Activated CD4-positive, alpha-beta memory T cell treated with anti-CD3 and anti-CD28 coated beads, Interleukin-2, amount 10 ng/mL, durations not matched to agents 7 days and 5 days (primary cell): ENCODE measurements at regions not wholly inside any gene's neighbourhood (a gene's known extent, or its start where the extent isn't known, plus 50 kb on each side); places are given as distances from the start of the nearest gene placed in this dataset.
A peak's percentile ranks its signal among the peaks of the same experiment; 100 is the strongest.

Experiments
- CTCF ChIA-PET: fragments of 350-600 bp; sonication (Branson Sonifier 250); formaldehyde crosslinking; loops from one replicate; lab custom pipeline; 2021; ENCODE audit warnings: antibody characterized with exemption, inconsistent platforms; lab: Charles Lee
- POLR2A ChIA-PET: fragments of 350-600 bp; sonication (Branson Sonifier 250); formaldehyde crosslinking; loops from one replicate; lab custom pipeline; 2021; ENCODE audit warnings: antibody characterized with exemption; lab: Charles Lee
- DNase-seq: peaks from one replicate; pipeline ENCODE4 v3.0.0-alpha.2; 2020
- H3K27ac Mint-ChIP-seq: one replicate; pipeline ENCODE4 v1.8.0; 2021; ENCODE audit warnings: mild to moderate bottlenecking, mixed read lengths
- H3K27me3 Mint-ChIP-seq: one replicate; pipeline ENCODE4 v1.8.0; 2021; ENCODE audit warnings: mixed read lengths
- H3K36me3 Mint-ChIP-seq: one replicate; pipeline ENCODE4 v1.8.0; 2021; ENCODE audit warnings: low read depth, mixed read lengths
- H3K4me1 Mint-ChIP-seq: one replicate; pipeline ENCODE4 v1.8.0; 2021; ENCODE audit warnings: mixed read lengths
- H3K4me3 Mint-ChIP-seq: one replicate; pipeline ENCODE4 v1.8.0; 2021; ENCODE audit warnings: mild to moderate bottlenecking, mixed read lengths
- H3K9me3 Mint-ChIP-seq: one replicate; pipeline ENCODE4 v1.8.0; 2021; ENCODE audit warnings: mixed read lengths

GRCh38 chr3:193991666-193992424, 144.1 kb upstream of the HES1 start:
- H3K4me3 Mint-ChIP-seq: no peak overlapping the region
- H3K27me3 Mint-ChIP-seq: peaks cover 55% of the 10 kb centered on the region
- no peaks in the 10 kb centered on the region for H3K4me1 Mint-ChIP-seq
- H3K36me3 Mint-ChIP-seq: no peaks in the 10 kb centered on the region
- CTCF ChIA-PET: interaction anchor here (0.6 kb wide), 1 partner anchor 91 kb away, joined by 3 read pairs; no protein-coding TSS in a partner anchor
- no peak for DNase-seq
- no peaks in the 10 kb centered on the region for H3K9me3 Mint-ChIP-seq
- POLR2A ChIA-PET: no interaction called here
- H3K27ac Mint-ChIP-seq: no peak overlapping the region

GRCh38 chr3:193992425-193993037, 143.4 kb upstream of the HES1 start:
- no peaks in the 10 kb centered on the region for H3K9me3 Mint-ChIP-seq
- no peak for DNase-seq
- H3K4me1 Mint-ChIP-seq: no peaks in the 10 kb centered on the region
- no peak overlapping the region for H3K27ac Mint-ChIP-seq
- no peaks in the 10 kb centered on the region for H3K36me3 Mint-ChIP-seq
- POLR2A ChIA-PET: no interaction called here
- H3K27me3 Mint-ChIP-seq: peaks cover 55% of the 10 kb centered on the region
- CTCF ChIA-PET: no interaction called here
- no peak overlapping the region for H3K4me3 Mint-ChIP-seq

- Mint-ChIP-seq H3K9me3 (no peaks in the 10 kb centered on the region), H3K27ac (no peak overlapping the region), H3K4me3 (no peak overlapping the region), H3K4me1 (no peaks in the 10 kb centered on the region), H3K36me3 (no peaks in the 10 kb centered on the region), H3K27me3 (peaks cover 57% of the 10 kb centered on the region)
- POLR2A ChIA-PET: no interaction called here
- no peak for DNase-seq
- CTCF ChIA-PET: no interaction called here
Observed at GRCh38 chr3:193996221-193996620, 139.7 kb upstream of the HES1 start.

GRCh38 chr3:193996641-193997089, 139.3 kb upstream of the HES1 start:
- H3K4me1 Mint-ChIP-seq: no peaks in the 10 kb centered on the region

GRCh38 chr3:193997228-193998122, 138.5 kb upstream of the HES1 start:
- H3K27me3 Mint-ChIP-seq: peaks cover 57% of the 10 kb centered on the region
- POLR2A ChIA-PET: no interaction called here
- CTCF ChIA-PET: no interaction called here
- H3K36me3 Mint-ChIP-seq: no peaks in the 10 kb centered on the region
- no peak overlapping the region for H3K4me3 Mint-ChIP-seq
- H3K27ac Mint-ChIP-seq: no peak overlapping the region
- H3K4me1 Mint-ChIP-seq: peaks cover 2% of the 10 kb centered on the region
- no peaks in the 10 kb centered on the region for H3K9me3 Mint-ChIP-seq
- DNase-seq: no peak

More at GRCh38 chr3:193996641-193997089, 139.3 kb upstream of the HES1 start:
- Mint-ChIP-seq H3K4me3 (no peak overlapping the region), H3K9me3 (no peaks in the 10 kb centered on the region), H3K27ac (no peak overlapping the region), H3K36me3 (no peaks in the 10 kb centered on the region), H3K27me3 (peaks cover 56% of the 10 kb centered on the region)
- DNase-seq: no peak
- ChIA-PET CTCF (no interaction called here), POLR2A (no interaction called here)

- H3K27ac Mint-ChIP-seq: no peak overlapping the region
- H3K4me3 Mint-ChIP-seq: no peak overlapping the region
- CTCF ChIA-PET: no interaction called here
- POLR2A ChIA-PET: no interaction called here
- H3K36me3 Mint-ChIP-seq: no peaks in the 10 kb centered on the region
- H3K9me3 Mint-ChIP-seq: no peaks in the 10 kb centered on the region
- H3K27me3 Mint-ChIP-seq: peaks cover 56% of the 10 kb centered on the region
- no peak for DNase-seq
- peaks cover 2% of the 10 kb centered on the region for H3K4me1 Mint-ChIP-seq
Observed at GRCh38 chr3:193998123-193998448, 137.9 kb upstream of the HES1 start.

- POLR2A ChIA-PET: no interaction called here
- H3K27ac Mint-ChIP-seq: no peak overlapping the region
- no peak for DNase-seq
- CTCF ChIA-PET: no interaction called here
- peaks cover 53% of the 10 kb centered on the region for H3K27me3 Mint-ChIP-seq
- H3K36me3 Mint-ChIP-seq: no peaks in the 10 kb centered on the region
- H3K9me3 Mint-ChIP-seq: no peaks in the 10 kb centered on the region
- no peak overlapping the region for H3K4me3 Mint-ChIP-seq
- H3K4me1 Mint-ChIP-seq: peaks cover 8% of the 10 kb centered on the region
Observed at GRCh38 chr3:193998628-193999195, 137.2 kb upstream of the HES1 start.

- no peaks in the 10 kb centered on the region for H3K36me3 Mint-ChIP-seq
- CTCF ChIA-PET: no interaction called here
Observed at GRCh38 chr3:194000100-194000499, 135.8 kb upstream of the HES1 start.

GRCh38 chr3:194000712-194001111, 135.2 kb upstream of the HES1 start:
- H3K4me1 Mint-ChIP-seq: peaks cover 15% of the 10 kb centered on the region
- peaks cover 45% of the 10 kb centered on the region for H3K27me3 Mint-ChIP-seq

More at GRCh38 chr3:194000100-194000499, 135.8 kb upstream of the HES1 start:
- peaks cover 50% of the 10 kb centered on the region for H3K27me3 Mint-ChIP-seq
- DNase-seq: no peak
- no peak overlapping the region for H3K4me3 Mint-ChIP-seq
- H3K27ac Mint-ChIP-seq: no peak overlapping the region
- H3K9me3 Mint-ChIP-seq: no peaks in the 10 kb centered on the region
- POLR2A ChIA-PET: no interaction called here
- H3K4me1 Mint-ChIP-seq: peaks cover 11% of the 10 kb centered on the region

GRCh38 chr3:194001728-194002459, 134.1 kb upstream of the HES1 start:
- H3K9me3 Mint-ChIP-seq: no peaks in the 10 kb centered on the region
- ChIA-PET POLR2A (no interaction called here), CTCF (no interaction called here)
- peaks cover 51% of the 10 kb centered on the region for H3K27me3 Mint-ChIP-seq
- no peak overlapping the region for H3K27ac Mint-ChIP-seq
- H3K4me1 Mint-ChIP-seq: peaks cover 15% of the 10 kb centered on the region
- no peak overlapping the region for H3K4me3 Mint-ChIP-seq
- DNase-seq: no peak
- no peaks in the 10 kb centered on the region for H3K36me3 Mint-ChIP-seq

More at GRCh38 chr3:194000712-194001111, 135.2 kb upstream of the HES1 start:
- Mint-ChIP-seq H3K27ac (no peak overlapping the region), H3K36me3 (no peaks in the 10 kb centered on the region), H3K9me3 (no peaks in the 10 kb centered on the region), H3K4me3 (no peak overlapping the region)
- POLR2A ChIA-PET: no interaction called here
- DNase-seq: no peak
- CTCF ChIA-PET: no interaction called here

- Mint-ChIP-seq H3K9me3 (no peaks in the 10 kb centered on the region), H3K27me3 (peaks cover 58% of the 10 kb centered on the region), H3K27ac (no peak overlapping the region), H3K36me3 (no peaks in the 10 kb centered on the region), H3K4me3 (peak overlapping the region; percentile 19), H3K4me1 (peaks cover 15% of the 10 kb centered on the region)
- ChIA-PET CTCF (interaction anchor here (1.0 to 1.1 kb wide), 2 partner anchors 33 to 312 kb away, joined by 3 read pairs; no protein-coding TSS in a partner anchor), POLR2A (interaction anchor here (1.6 kb wide), 1 partner anchor 304 kb away, joined by 5 read pairs; no protein-coding TSS in a partner anchor)
- DNase-seq: peak; percentile 36
Observed at GRCh38 chr3:194003114-194004057, 132.6 kb upstream of the HES1 start.
